HG03095 (cell line): ENCODE measurements at regions not wholly inside any gene's neighbourhood (a gene's known extent, or its start where the extent isn't known, plus 50 kb on each side); places are given as distances from the start of the nearest gene placed in this dataset.
A peak's percentile ranks its signal among the peaks of the same experiment; 100 is the strongest.

Experiments
- ATAC-seq: cut with Tn5 transposase; IDR thresholded peaks from one replicate; pipeline ENCODE4 v1.9.1; 2021; ENCODE audit warnings: moderate library complexity; ENCODE audit not compliant: unreplicated experiment

- no peak for ATAC-seq
Observed at GRCh38 chr12:98126637-98127335, 388.6 kb upstream of the TMPO start.

GRCh38 chr12:98127336-98127679 lies 388.1 kb upstream of the TMPO start:
- ATAC-seq: no peak

GRCh38 chr12:98127854-98128253 lies 387.5 kb upstream of the TMPO start:
- ATAC-seq: no peak

- no peak for ATAC-seq
Observed at GRCh38 chr12:98136544-98136943, 378.8 kb upstream of the TMPO start.

- no peak for ATAC-seq
Observed at GRCh38 chr12:98137278-98137677, 378.1 kb upstream of the TMPO start.

GRCh38 chr12:98144953-98145352 lies 370.4 kb upstream of the TMPO start:
- no peak for ATAC-seq

GRCh38 chr12:98146043-98146442 lies 369.3 kb upstream of the TMPO start:
- ATAC-seq: no peak

GRCh38 chr12:98146487-98146886 lies 368.9 kb upstream of the TMPO start:
- no peak for ATAC-seq

- ATAC-seq: peak; percentile 72
Observed at GRCh38 chr12:98149270-98149669, 366.1 kb upstream of the TMPO start.

- peak; percentile 34 for ATAC-seq
Observed at GRCh38 chr12:98149691-98150210, 365.6 kb upstream of the TMPO start.

- ATAC-seq: no peak
Observed at GRCh38 chr12:98151105-98151590, 364.2 kb upstream of the TMPO start.

- no peak for ATAC-seq
Observed at GRCh38 chr12:98151984-98152383, 363.4 kb upstream of the TMPO start.

- no peak for ATAC-seq
Observed at GRCh38 chr12:98154850-98155249, 360.5 kb upstream of the TMPO start.

- ATAC-seq: no peak
Observed at GRCh38 chr12:98156697-98157096, 358.7 kb upstream of the TMPO start.

GRCh38 chr12:98162906-98163678 lies 352.3 kb upstream of the TMPO start:
- no peak for ATAC-seq

GRCh38 chr12:98172304-98172703 lies 343.1 kb upstream of the TMPO start:
- ATAC-seq: no peak

GRCh38 chr12:98172801-98173200 lies 342.6 kb upstream of the TMPO start:
- ATAC-seq: no peak

GRCh38 chr12:98173773-98174427 lies 341.5 kb upstream of the TMPO start:
- ATAC-seq: no peak

- no peak for ATAC-seq
Observed at GRCh38 chr12:98174428-98174809, 341.0 kb upstream of the TMPO start.

GRCh38 chr12:98178126-98178525 lies 337.3 kb upstream of the TMPO start:
- no peak for ATAC-seq

- no peak for ATAC-seq
Observed at GRCh38 chr12:98179151-98179550, 336.2 kb upstream of the TMPO start.

- no peak for ATAC-seq
Observed at GRCh38 chr12:98180603-98181002, 334.8 kb upstream of the TMPO start.
